ENCODE measurements at regions not wholly inside any gene's neighbourhood (a gene's known extent, or its start where the extent isn't known, plus 50 kb on each side); places are given as distances from the start of the nearest gene placed in this dataset.

DNA sequence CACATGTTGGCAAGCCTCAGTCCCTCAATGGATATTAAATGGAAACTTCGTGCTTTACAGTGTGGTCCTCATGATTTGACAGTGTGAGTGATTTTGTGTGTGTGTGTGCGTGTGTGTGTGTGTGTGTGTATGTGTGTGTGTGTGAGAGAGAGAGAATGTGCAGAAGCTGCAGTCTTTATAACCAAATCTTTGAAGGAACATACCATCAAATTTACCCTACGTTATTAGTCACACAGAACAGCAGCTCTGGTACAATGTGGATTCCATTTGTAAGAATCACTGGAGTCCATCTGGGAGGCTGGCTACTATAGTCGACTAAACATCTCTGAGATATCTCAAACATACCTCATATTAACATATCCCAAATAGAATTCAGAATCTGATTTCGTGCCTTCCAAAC is 928.0 kb upstream of the POT1 start:
- no peak for TF ChIP-seq CTCF (conservative IDR thresholded peaks at IDR 0.05)
- Mint-ChIP-seq H3K27ac (no peak overlapping the region), H3K9me3 (no peaks in the 10 kb centered on the region), H3K4me1 (ENCODE audit: unreplicated experiment) (no peaks in the 10 kb centered on the region), H3K36me3 (no peaks in the 10 kb centered on the region), H3K27me3 (no peaks in the 10 kb centered on the region), H3K4me3 (no peak overlapping the region)
- DNase-seq (ENCODE audit: extremely low spot score, unreplicated experiment) = no peak

DNA sequence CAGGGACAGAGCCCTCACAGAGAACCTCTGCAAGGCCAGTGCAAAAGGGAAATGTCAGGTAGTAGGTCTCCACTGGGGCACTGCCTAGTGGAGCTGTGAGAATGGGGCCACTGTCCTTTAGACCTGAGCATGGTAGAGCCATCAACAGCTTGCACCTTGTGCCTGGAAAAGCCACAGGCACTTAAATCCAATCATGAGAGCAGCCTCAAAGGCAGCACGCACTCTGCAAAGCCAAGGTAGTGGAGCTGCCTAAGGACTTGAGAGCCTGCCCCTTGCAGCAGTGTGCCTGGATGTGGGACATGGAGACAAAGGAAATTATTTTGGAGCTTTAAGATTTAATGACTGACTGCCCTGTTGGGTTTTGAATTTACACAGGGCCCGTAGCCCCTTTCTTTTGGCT is 918.5 kb upstream of the POT1 start:
- Mint-ChIP-seq H3K27ac (no peak overlapping the region), H3K4me3 (no peak overlapping the region), H3K27me3 (no peaks in the 10 kb centered on the region), H3K4me1 (ENCODE audit: unreplicated experiment) (no peaks in the 10 kb centered on the region), H3K36me3 (no peaks in the 10 kb centered on the region), H3K9me3 (no peaks in the 10 kb centered on the region)
- no peak for DNase-seq (ENCODE audit: extremely low spot score, unreplicated experiment)
- TF ChIP-seq CTCF (conservative IDR thresholded peaks at IDR 0.05) = no peak

- no peak overlapping the region for H3K27ac Mint-ChIP-seq
- no peak overlapping the region for H3K4me3 Mint-ChIP-seq
- H3K27me3 Mint-ChIP-seq = no peaks in the 10 kb centered on the region
- no peaks in the 10 kb centered on the region for H3K9me3 Mint-ChIP-seq
- TF ChIP-seq CTCF (conservative IDR thresholded peaks at IDR 0.05) = no peak
- no peaks in the 10 kb centered on the region for H3K4me1 Mint-ChIP-seq (ENCODE audit: unreplicated experiment)
- DNase-seq (ENCODE audit: extremely low spot score, unreplicated experiment) = no peak
- H3K36me3 Mint-ChIP-seq = no peaks in the 10 kb centered on the region
Measured at GRCh38 chr7:125847692-125848091, 918.1 kb upstream of the POT1 start.

- no peak for TF ChIP-seq CTCF (conservative IDR thresholded peaks at IDR 0.05)
- H3K9me3 Mint-ChIP-seq = no peaks in the 10 kb centered on the region
- H3K27me3 Mint-ChIP-seq = no peaks in the 10 kb centered on the region
- no peaks in the 10 kb centered on the region for H3K4me1 Mint-ChIP-seq (ENCODE audit: unreplicated experiment)
- DNase-seq (ENCODE audit: extremely low spot score, unreplicated experiment) = no peak
- no peak overlapping the region for H3K27ac Mint-ChIP-seq
- H3K4me3 Mint-ChIP-seq = no peak overlapping the region
- H3K36me3 Mint-ChIP-seq = no peaks in the 10 kb centered on the region
Measured at GRCh38 chr7:125847055-125847454, 917.4 kb upstream of the POT1 start.

- H3K4me3 Mint-ChIP-seq = no peak overlapping the region
- no peak for DNase-seq (ENCODE audit: extremely low spot score, unreplicated experiment)
- H3K27me3 Mint-ChIP-seq = no peaks in the 10 kb centered on the region
Measured at GRCh38 chr7:125845686-125846085, 916.1 kb upstream of the POT1 start.

More at GRCh38 chr7:125845686-125846085, 916.1 kb upstream of the POT1 start:
- Mint-ChIP-seq H3K4me1 (ENCODE audit: unreplicated experiment) (no peaks in the 10 kb centered on the region), H3K27ac (no peak overlapping the region), H3K36me3 (no peaks in the 10 kb centered on the region), H3K9me3 (no peaks in the 10 kb centered on the region)
- no peak for TF ChIP-seq CTCF (conservative IDR thresholded peaks at IDR 0.05)

Measured in type B pancreatic cell (in vitro differentiated cells).